NCI-H1092 treated with DMSO at 0.1 percent for 48 hours (cell line): ENCODE measurements at regions not wholly inside any gene's neighbourhood (a gene's known extent, or its start where the extent isn't known, plus 50 kb on each side); places are given as distances from the start of the nearest gene placed in this dataset.
"Not testable (repeated sequence)": the region's sequence is repeated elsewhere in the genome, so short reads cannot be mapped to it uniquely, and the experiment has no call there.

ENCODE experiments used
- DNase-seq: peaks from one replicate; lab custom pipeline; 2025; lab: John Stamatoyannopoulos, UW

- DNase-seq, result no peak
Measured at GRCh38 chr3:14057701-14058100, 67.0 kb downstream of the CHCHD4 start.

- no peak for DNase-seq
Measured at GRCh38 chr3:14047841-14048240, 76.8 kb downstream of the CHCHD4 start.

- no peak for DNase-seq
Measured at GRCh38 chr3:14047027-14047426, 77.6 kb downstream of the CHCHD4 start.

- DNase-seq, result no peak
Measured at GRCh38 chr3:14042680-14043079, 82.0 kb downstream of the CHCHD4 start.

DNA sequence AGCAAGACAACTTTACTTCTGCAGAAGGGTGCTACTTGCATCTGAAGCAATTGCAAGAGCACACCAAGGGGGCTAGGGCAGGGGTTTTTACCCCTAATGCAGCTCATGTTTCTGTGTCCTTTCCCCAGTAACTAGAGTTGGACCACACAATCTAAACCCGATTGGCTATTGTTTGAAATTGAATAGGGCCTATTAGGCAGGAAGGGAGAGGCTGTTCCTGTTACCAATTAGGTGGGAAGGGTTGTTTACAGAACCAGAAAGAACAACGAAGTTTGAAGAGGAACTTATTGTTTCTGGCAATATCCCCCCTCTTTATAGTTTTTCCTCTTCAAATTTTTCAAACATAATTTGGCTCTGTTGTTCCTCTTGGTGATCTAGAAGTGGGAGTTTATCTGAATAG, 85.5 kb downstream of the CHCHD4 start:
- no peak for DNase-seq

DNA sequence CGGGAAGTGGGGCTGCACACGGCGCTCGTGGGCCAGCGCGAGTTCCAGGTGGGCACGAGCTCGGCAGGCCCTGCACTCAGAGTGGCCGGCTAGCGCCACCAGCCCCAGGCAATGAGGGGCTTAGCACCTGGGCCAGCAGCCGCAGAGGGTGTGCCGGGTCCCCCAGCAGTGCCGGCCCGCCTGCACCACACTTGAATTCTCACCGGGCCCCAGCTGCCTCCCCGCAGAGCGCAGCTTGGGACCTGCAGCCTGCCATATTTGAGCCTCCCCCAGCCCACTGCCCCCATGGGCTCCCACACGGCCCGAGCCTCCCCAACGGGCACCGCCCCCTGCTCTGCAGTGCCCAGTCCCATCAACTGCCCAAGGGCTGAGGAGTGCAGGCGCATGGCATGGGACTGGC, 87.5 kb downstream of the CHCHD4 start:
- no peak for DNase-seq

- DNase-seq, result no peak
Measured at GRCh38 chr3:14033023-14033422, 91.6 kb downstream of the CHCHD4 start.

DNA sequence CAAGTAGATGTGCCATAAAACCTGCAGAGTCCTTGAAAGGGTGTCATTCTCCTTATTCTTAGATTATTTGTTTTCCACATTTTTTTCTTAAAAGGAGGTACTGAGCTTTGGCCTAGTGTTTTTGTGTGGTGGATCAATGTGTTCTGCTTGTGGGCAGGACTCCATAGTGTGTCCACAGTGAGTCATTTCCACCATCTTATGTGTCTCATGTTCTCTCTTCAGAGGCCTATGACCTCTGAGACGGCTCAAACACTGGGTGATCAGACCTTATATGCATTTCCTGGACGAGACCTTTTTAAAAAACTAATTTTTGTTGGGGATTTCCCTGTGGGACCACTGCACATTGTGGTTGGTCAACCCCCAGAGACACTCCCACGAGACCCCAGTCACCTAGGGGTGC, 93.4 kb downstream of the CHCHD4 start:
- DNase-seq, result no peak

- DNase-seq, result not testable (repeated sequence)
Measured at GRCh38 chr3:14029390-14029995, 95.2 kb downstream of the CHCHD4 start.

DNA sequence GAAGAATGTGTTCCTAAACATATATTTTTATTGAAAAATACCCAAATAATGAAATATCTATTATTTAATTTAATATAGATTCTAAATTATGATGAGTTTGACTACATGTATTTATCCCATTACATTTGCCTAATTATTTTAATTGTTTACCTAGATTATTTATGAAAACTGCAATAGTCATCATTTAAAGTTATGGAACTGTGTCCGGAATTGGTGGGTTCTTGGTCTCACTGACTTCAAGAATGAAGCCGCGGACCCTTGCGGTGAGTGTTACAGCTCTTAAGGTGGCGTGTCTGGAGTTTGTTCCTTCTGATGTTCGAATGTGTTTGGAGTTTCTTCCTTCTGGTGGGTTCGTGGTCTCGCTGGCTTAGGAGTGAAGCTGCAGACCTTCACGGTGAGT, 96.5 kb downstream of the CHCHD4 start:
- DNase-seq, result not testable (repeated sequence)

GRCh38 chr3:14019459-14019858, 105.2 kb downstream of the CHCHD4 start:
- no peak for DNase-seq

DNA sequence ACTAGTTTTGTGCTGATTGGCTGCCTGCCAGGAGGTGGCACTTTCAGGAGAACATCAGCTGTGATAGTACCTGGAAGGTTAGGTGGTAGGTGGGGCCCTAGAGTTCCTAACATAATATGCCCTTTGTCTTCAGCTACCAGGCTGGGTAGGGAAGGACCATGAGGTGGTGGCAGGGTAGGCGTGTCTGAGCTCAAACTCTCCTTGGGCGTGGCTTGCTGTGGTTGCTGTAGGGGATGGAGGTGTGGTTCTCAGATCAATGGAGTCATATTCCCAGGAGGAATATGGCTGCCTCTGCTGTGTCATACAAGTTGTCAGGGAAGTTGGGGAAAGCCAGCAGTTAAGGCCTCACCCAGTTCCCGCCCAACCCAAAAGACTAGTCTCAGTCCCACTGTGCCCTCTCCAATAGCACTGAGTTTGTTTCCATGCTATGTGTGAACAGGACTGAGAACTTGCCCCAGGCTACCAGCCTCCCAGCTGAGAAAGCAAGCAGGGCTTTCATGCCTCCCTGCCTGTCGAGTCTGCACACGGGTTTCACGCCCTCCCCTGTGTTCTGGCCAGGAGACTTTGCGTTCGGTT, 107.7 kb downstream of the CHCHD4 start:
- no peak for DNase-seq

GRCh38 chr3:14007006-14007405, 117.7 kb downstream of the CHCHD4 start:
- DNase-seq, result no peak

- DNase-seq, result no peak
Measured at GRCh38 chr3:14001136-14001535, 121.3 kb upstream of the WNT7A start.

GRCh38 chr3:14000556-14000955, 120.7 kb upstream of the WNT7A start:
- no peak for DNase-seq

GRCh38 chr3:13998831-13999230, 119.0 kb upstream of the WNT7A start:
- DNase-seq, result no peak

DNA sequence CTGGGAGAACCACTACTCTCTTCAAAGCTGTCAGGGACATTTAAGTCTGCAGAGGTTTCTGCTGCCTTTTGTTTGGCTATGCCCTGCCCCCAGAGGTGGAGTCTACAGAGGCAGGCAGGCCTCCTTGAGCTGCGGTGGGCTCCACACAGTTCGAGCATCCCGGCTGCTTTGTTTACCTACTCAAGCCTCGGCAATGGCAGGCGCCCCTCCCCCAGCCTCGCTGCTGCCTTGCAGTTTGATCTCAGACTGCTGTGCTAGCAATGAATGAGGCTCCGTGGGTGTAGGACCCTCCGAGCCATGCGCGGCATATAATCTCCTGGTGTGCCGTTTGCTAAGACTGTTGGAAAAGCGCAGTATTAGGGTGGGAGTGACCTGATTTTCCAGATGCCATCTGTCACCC, 115.3 kb upstream of the WNT7A start:
- DNase-seq, result not testable (repeated sequence)

GRCh38 chr3:13988925-13989324, 109.1 kb upstream of the WNT7A start:
- not testable (repeated sequence) for DNase-seq

- no peak for DNase-seq
Measured at GRCh38 chr3:13976469-13976868, 96.6 kb upstream of the WNT7A start.

DNA sequence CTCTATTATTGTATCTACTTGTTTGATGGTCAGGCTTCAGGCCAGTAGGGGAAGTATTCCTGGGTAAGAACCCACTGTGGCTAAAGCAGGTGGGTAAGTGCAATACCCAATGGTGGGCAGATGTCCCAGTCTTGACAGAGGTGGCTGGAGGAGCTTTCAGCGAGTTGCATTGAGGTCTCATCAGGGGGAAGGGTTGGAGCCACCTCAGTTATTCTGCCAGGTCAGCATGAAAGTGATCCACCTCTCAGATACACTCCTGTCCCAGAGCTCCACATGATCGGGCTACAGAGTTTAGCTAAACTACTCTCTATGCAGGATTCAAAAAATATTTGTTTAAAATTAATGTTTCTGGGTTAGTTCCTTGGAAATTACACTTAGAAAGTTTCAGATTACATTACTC, 95.8 kb upstream of the WNT7A start:
- DNase-seq, result no peak

- DNase-seq, result no peak
Measured at GRCh38 chr3:13972679-13973379, 93.0 kb upstream of the WNT7A start.

DNA sequence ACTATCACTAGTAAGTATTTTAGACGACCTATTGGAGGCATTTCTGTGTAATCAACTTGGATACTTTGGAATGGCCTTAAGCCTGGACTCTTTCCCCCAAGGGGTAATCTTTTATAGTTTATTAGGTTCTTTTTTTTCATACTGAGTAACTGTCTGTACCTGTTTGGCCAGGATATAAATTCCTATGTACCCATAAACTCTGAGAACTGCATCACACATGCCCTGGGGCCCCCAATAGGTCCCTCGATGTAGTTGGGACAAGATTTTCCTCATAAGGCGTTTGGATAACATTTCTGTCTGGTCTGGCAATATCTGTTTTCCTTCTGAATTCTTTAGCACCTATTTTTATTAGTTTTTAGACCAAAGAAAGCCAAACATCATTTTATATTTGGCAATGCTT, 86.4 kb upstream of the WNT7A start:
- DNase-seq, result no peak

DNA sequence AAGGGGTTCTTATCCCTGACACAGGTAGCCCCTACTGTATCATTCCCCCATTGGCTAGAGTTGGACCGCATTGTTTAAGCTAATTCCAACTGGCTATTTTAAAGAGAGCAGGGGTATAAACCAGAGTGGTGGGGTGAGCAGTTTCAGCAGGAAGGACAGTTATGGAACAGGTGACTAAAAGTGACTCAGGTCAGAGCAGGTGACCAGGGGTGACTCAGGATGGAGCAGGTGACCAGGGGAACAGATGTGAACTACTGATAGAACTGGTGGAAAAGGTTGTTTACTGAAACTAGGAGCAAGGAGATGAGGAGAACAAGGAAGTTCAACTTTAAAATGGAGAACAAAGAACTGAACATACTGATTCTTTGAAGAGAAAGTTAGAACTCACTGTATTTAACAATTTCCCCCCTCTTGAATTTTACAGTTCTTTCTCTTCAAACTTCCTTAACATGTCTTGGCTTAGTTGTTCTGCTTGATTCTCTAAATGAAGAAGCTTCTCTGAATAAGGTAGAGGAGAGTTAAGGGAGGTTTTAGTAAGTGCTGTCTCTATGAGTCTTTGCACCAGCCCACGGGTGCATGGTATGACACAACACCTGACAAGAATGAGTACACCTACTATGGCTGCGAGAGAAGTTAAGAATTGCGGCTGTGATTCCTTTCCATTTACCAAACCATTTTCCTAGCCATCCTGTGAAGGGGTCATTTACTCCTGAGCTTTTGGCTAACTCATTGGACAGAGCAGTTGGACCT, 83.4 kb upstream of the WNT7A start:
- no peak for DNase-seq
